ENCODE measurements at regions not wholly inside any gene's neighbourhood (a gene's known extent, or its start where the extent isn't known, plus 50 kb on each side); places are given as distances from the start of the nearest gene placed in this dataset.

DNA sequence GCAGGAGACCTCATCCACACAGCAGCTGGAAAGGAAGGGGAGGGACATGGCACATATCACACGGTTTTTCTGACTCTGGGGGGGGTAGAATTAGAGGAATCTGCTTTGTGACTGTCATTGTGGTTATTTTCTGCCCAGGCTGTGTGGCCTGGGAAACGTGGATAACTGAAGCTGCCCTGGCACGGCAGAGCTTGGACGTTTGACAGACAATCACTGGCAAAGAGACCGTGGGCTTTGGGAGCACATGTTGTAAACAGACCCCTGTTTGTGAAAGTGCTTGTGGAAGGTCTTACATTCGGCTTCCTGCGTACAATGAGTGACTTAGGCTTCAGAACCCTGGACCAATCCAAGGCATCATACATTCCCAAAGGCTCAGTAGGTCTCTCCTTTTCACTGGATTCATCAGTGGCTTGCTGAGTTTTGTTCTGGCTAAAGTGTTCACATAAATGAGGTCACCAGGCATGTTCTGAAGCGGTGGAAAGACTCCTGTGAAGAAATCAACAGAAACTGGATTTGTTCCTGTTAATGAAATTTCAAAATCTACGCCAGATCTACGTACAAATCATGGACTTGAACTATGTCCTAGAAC is 188.2 kb downstream of the TEX36 start:
- no peak for ATAC-seq
- H3K27ac Mint-ChIP-seq = no peak overlapping the region
- no peaks in the 10 kb centered on the region for H3K36me3 Mint-ChIP-seq (ENCODE audit: low read depth)
- POLR2A ChIA-PET = interaction anchor here (0.8 kb wide), 1 partner anchor 8 kb away, joined by 3 read pairs; no protein-coding TSS in a partner anchor
- no peak overlapping the region for H3K4me3 Mint-ChIP-seq
- no peaks in the 10 kb centered on the region for H3K4me1 Mint-ChIP-seq (ENCODE audit: low read depth)
- CTCF ChIA-PET = no interaction called here
- no peaks in the 10 kb centered on the region for H3K9me3 Mint-ChIP-seq (ENCODE audit: insufficient read depth)
- DNase-seq = no peak
- no peaks in the 10 kb centered on the region for H3K27me3 Mint-ChIP-seq (ENCODE audit: low read depth)

DNA sequence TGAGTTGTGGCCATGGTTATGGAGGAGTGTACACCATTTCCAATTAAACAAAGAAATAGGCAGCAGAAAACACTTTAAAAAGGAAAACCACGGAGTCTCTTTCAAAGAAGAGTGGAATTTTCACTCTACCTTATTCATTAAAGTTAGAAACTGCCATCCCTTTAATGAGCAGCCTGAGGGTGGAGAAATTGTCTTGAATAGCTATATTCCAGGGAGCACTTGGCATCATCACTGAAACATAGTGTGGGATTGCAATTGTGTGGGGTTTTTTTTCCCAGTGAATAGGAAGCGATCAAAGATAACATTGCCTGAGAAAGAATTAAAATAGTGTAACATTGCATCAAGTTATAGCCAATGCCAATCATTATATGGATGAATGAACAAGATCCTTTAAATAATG is 191.6 kb downstream of the TEX36 start:
- DNase-seq = no peak
- Mint-ChIP-seq H3K9me3 (ENCODE audit: insufficient read depth) (no peaks in the 10 kb centered on the region), H3K27me3 (ENCODE audit: low read depth) (no peaks in the 10 kb centered on the region), H3K4me1 (ENCODE audit: low read depth) (no peaks in the 10 kb centered on the region), H3K27ac (no peak overlapping the region), H3K4me3 (no peak overlapping the region), H3K36me3 (ENCODE audit: low read depth) (no peaks in the 10 kb centered on the region)
- CTCF ChIA-PET = no interaction called here
- no peak for ATAC-seq
- POLR2A ChIA-PET = no interaction called here

DNA sequence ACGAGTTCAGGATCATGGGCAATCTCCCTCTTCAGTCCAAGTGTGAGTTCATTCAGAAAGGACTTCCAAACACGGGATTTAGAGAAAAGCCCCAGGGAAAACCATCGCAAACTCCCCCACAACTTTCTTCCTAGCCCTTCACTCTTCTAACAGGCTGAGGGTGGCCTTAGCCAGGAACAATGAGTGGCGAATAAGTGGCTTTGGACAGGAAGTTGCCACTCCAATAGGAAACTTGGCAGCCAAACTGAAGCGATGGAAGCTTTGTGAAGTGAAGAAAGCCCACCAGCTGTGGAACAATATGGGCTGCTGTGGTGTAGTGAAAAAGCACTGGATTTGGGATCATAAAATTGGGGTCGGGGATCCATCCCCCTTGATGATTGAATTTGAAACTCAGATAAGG is 193.2 kb downstream of the TEX36 start:
- POLR2A ChIA-PET = no interaction called here
- Mint-ChIP-seq H3K9me3 (ENCODE audit: insufficient read depth) (no peaks in the 10 kb centered on the region), H3K27ac (no peak overlapping the region), H3K4me1 (ENCODE audit: low read depth) (no peaks in the 10 kb centered on the region), H3K27me3 (ENCODE audit: low read depth) (no peaks in the 10 kb centered on the region), H3K36me3 (ENCODE audit: low read depth) (no peaks in the 10 kb centered on the region), H3K4me3 (no peak overlapping the region)
- CTCF ChIA-PET = no interaction called here
- no peak for ATAC-seq
- DNase-seq = no peak

DNA sequence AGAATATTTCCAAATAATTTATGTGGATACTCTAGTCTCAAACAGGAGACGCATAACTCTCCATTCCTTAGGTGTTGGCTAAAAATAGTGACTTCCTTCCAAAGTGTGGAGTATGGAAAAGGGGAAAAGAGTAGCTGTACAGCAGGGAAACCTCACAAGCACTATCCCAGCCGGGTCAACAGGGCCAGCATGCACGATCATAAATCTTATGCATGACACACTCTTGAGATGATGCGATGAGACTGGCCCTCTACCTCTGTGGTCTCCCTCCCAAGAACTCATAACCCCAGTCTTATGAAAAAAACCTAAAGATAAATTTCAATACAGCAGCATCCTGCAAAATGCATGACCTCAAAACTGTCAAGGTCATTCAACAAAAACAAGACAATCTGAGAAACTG is 197.3 kb downstream of the TEX36 start:
- H3K4me3 Mint-ChIP-seq = no peak overlapping the region
- no peaks in the 10 kb centered on the region for H3K27me3 Mint-ChIP-seq (ENCODE audit: low read depth)
- ChIA-PET CTCF (no interaction called here), POLR2A (no interaction called here)
- no peaks in the 10 kb centered on the region for H3K36me3 Mint-ChIP-seq (ENCODE audit: low read depth)
- ATAC-seq (no peak), DNase-seq (no peak)
- no peak overlapping the region for H3K27ac Mint-ChIP-seq
- no peaks in the 10 kb centered on the region for H3K9me3 Mint-ChIP-seq (ENCODE audit: insufficient read depth)
- no peaks in the 10 kb centered on the region for H3K4me1 Mint-ChIP-seq (ENCODE audit: low read depth)

DNA sequence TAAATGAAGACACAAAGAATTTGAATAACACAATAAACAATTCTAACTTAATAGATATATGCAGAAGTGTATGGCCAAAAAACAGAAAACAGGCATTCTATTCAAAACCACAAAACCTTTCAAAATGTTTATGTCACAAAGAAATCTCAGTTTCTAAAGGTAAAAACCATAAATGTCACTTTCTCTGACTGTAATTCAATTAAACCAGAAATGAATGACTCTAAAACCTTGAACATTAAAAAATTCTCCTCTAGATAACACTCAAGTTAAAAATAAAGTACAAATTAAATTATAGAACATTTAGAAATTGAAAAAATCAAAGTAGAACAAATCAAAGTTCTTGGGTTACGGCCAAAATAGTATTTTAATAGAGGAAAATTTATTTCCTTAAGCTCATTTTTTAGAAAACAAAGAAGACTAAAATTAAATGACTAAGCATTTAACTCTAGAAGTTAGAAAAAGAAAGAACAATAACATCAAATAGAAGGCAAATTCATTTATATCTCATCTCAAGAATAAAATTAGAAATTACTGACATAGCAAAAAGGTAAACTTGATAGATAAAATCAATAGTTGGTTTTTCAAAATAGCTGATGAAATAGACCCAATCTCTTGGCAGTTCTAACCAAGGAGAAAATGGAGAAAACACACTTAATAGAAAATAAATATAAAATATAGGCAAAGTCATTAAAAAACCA is 198.8 kb downstream of the TEX36 start:
- Mint-ChIP-seq H3K27ac (no peak overlapping the region), H3K36me3 (ENCODE audit: low read depth) (no peaks in the 10 kb centered on the region), H3K9me3 (ENCODE audit: insufficient read depth) (no peaks in the 10 kb centered on the region), H3K27me3 (ENCODE audit: low read depth) (peaks cover 4% of the 10 kb centered on the region), H3K4me3 (no peak overlapping the region), H3K4me1 (ENCODE audit: low read depth) (no peaks in the 10 kb centered on the region)
- ChIA-PET CTCF (no interaction called here), POLR2A (no interaction called here)
- DNase-seq = no peak
- ATAC-seq = no peak

DNA sequence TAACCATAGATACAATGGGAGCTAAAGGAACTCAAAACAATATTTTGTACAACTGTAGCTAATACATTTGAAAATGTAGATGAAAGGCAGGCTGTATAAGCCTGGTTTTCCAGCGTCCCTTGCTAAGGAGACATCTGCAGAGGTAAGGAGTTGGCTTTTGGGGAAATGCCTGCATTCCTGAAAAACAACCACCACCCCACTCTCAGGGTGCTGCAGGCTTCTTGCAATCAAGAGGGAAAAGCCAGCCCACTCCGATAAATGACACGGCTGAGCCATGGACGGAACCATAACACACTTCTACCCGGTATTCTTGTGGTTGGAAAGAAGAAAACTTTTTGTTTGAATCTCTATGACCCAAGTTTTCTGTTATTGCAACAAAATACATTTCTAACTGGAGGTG is 200.3 kb downstream of the TEX36 start:
- DNase-seq = no peak
- Mint-ChIP-seq H3K27ac (no peak overlapping the region), H3K9me3 (ENCODE audit: insufficient read depth) (no peaks in the 10 kb centered on the region), H3K36me3 (ENCODE audit: low read depth) (no peaks in the 10 kb centered on the region), H3K27me3 (ENCODE audit: low read depth) (peaks cover 4% of the 10 kb centered on the region), H3K4me3 (no peak overlapping the region), H3K4me1 (ENCODE audit: low read depth) (no peaks in the 10 kb centered on the region)
- ChIA-PET POLR2A (no interaction called here), CTCF (no interaction called here)
- ATAC-seq = no peak

DNA sequence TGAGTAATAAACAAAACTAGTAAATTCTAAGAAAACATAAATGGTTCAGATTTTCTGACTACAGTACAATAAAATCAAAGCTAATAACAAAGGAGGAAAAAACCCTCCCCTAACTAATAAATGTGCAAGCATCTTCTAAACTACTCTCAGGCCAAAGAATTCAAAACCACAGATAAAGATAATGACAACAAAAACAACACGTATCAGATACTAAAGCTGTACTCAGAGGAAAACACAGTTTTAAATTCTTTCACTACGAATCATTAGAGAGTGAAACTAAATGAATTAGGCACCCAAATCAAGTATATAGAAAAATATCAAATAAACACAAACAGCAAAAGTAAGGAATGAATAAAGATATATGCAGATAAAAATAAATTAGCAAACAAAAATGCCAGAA is 200.9 kb downstream of the TEX36 start:
- Mint-ChIP-seq H3K27me3 (ENCODE audit: low read depth) (peaks cover 4% of the 10 kb centered on the region), H3K4me1 (ENCODE audit: low read depth) (no peaks in the 10 kb centered on the region), H3K9me3 (ENCODE audit: insufficient read depth) (no peaks in the 10 kb centered on the region), H3K4me3 (no peak overlapping the region), H3K36me3 (ENCODE audit: low read depth) (no peaks in the 10 kb centered on the region), H3K27ac (no peak overlapping the region)
- ChIA-PET CTCF (no interaction called here), POLR2A (no interaction called here)
- no peak for DNase-seq
- ATAC-seq = no peak

DNA sequence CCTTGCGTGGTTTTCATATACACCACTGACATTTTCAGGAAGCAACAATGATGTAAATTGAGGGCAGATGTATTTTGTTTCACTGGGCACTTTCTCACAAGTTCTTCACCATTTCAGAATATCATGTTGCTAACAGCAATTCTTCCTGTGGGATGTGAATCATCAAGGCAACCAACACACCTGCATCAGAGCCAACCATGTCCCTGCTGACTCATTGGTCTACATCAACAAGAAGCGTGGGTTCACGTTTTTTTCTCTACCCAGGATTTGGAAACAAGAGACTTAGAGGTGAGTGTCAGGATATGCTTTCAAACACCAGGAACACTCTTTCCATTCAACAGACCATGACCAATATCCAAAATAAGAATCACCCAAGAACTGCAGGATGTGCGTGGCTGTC is 203.9 kb downstream of the TEX36 start:
- CTCF ChIA-PET = no interaction called here
- DNase-seq (no peak), ATAC-seq (no peak)
- no peaks in the 10 kb centered on the region for H3K4me1 Mint-ChIP-seq (ENCODE audit: low read depth)
- no peak overlapping the region for H3K4me3 Mint-ChIP-seq
- H3K27me3 Mint-ChIP-seq (ENCODE audit: low read depth) = peaks cover 4% of the 10 kb centered on the region
- POLR2A ChIA-PET = no interaction called here
- H3K27ac Mint-ChIP-seq = no peak overlapping the region
- no peaks in the 10 kb centered on the region for H3K9me3 Mint-ChIP-seq (ENCODE audit: insufficient read depth)
- H3K36me3 Mint-ChIP-seq (ENCODE audit: low read depth) = no peaks in the 10 kb centered on the region

DNA sequence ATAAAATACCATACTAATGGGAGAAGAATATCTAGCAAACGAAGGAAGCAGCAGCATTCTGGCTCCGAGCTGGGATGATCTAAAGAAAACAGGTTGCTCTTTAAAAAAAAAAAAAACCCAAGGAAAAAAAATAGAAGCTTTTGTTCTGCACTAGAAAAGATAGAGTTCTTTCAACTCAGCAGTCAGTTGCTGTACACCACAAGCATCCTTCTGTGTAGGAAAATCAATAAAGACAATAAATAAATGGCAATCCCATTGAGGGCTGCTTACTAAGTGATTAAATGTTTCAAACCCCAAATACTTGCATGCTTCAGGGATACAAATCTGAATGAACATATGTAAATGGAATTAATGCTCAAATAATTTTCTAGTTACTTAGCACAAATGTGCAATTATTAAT is 207.1 kb downstream of the TEX36 start:
- Mint-ChIP-seq H3K4me3 (no peak overlapping the region), H3K36me3 (ENCODE audit: low read depth) (no peaks in the 10 kb centered on the region), H3K9me3 (ENCODE audit: insufficient read depth) (no peaks in the 10 kb centered on the region), H3K4me1 (ENCODE audit: low read depth) (no peaks in the 10 kb centered on the region), H3K27ac (no peak overlapping the region), H3K27me3 (ENCODE audit: low read depth) (peaks cover 4% of the 10 kb centered on the region)
- no peak for DNase-seq
- ChIA-PET POLR2A (no interaction called here), CTCF (no interaction called here)
- no peak for ATAC-seq

DNA sequence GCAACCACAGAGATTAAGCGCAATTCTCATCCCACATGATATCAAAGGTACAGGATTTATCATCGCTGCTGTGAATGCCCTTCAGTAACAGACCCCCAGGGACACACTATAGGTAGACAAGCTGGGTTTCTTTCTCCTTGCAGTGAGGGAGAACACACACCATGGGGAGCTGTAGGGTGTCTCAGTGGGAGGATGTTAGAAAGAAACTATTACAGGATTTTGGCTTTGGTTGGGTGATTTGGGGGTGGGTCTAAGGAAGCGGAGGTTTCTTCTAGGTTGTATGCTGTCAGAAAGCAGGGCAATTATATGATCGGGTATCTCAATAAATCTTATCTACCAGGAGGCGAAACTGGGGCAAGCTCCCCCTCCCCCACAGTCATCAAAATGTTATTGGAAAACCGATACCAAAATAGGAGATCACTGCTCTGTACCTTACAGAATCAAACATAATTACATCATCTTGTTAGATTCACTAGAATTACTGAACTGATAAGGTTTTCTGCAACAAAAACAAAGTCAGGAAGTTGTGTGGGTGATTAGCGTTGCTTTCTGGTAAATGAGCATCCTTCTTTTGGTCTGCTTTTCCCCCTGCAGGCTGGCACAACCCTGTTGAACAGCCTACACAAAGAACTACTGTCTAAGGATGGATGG is 209.7 kb downstream of the TEX36 start:
- no peak overlapping the region for H3K4me3 Mint-ChIP-seq

DNA sequence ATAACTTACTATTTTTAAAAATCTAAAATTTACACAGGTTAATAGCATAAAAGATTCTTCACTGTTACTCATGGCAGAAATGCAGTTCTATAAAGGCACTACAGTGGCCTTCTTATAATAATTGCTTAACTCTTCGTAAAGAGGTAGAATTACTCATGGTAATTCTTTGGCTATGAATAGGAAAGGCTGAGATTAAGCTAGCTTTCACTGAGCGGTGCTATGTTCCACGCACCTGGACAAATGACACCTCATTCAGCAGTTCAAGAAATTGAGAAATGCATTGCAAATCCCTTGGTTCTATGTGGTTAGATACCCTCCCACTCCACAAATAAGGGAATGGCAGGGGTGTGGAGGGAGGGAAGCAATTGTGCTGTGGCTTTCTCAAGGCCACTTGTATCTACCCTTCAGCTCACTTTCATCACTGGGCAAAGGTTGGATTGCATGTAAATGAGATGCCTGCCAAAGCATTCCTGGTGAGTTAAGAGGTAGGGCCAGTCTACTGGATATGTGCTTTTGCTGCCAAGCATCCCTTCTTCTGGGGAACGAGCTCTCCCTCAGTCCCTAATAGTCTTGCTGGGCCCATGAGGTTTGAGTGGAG is 210.9 kb downstream of the TEX36 start:
- H3K27ac Mint-ChIP-seq = no peak overlapping the region
- H3K36me3 Mint-ChIP-seq (ENCODE audit: low read depth) = no peaks in the 10 kb centered on the region
- H3K4me3 Mint-ChIP-seq = no peak overlapping the region
- ChIA-PET CTCF (no interaction called here), POLR2A (no interaction called here)
- no peaks in the 10 kb centered on the region for H3K9me3 Mint-ChIP-seq (ENCODE audit: insufficient read depth)
- DNase-seq (no peak), ATAC-seq (no peak)
- H3K4me1 Mint-ChIP-seq (ENCODE audit: low read depth) = no peaks in the 10 kb centered on the region
- no peaks in the 10 kb centered on the region for H3K27me3 Mint-ChIP-seq (ENCODE audit: low read depth)

More for the DNA sequence above, 209.7 kb downstream of the TEX36 start:
- Mint-ChIP-seq H3K36me3 (ENCODE audit: low read depth) (no peaks in the 10 kb centered on the region), H3K9me3 (ENCODE audit: insufficient read depth) (no peaks in the 10 kb centered on the region), H3K4me1 (ENCODE audit: low read depth) (no peaks in the 10 kb centered on the region), H3K27ac (no peak overlapping the region), H3K27me3 (ENCODE audit: low read depth) (no peaks in the 10 kb centered on the region)
- ChIA-PET CTCF (no interaction called here), POLR2A (no interaction called here)
- no peak for ATAC-seq
- no peak for DNase-seq

DNA sequence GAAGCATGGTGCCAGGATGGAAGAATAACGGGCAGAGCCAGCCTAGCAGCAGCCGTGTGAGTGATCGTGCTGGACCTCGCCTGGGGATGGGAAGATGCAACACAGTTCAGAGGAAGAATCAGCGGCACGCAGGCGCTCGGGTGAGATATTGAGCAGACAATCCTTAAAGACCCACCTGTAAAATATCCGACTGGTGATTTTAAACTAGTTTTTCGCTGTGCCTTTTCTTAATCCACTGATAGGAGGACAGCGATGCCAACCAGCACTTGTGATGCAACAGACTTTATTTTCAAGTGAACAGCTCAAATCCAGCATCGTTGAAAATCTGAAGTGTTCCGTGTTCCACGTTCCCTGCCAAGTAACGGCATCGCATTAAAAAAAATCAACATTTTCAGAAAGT is 214.7 kb downstream of the TEX36 start:
- Mint-ChIP-seq H3K27ac (no peak overlapping the region), H3K4me3 (no peak overlapping the region), H3K9me3 (ENCODE audit: insufficient read depth) (no peaks in the 10 kb centered on the region), H3K36me3 (ENCODE audit: low read depth) (no peaks in the 10 kb centered on the region), H3K4me1 (ENCODE audit: low read depth) (no peaks in the 10 kb centered on the region), H3K27me3 (ENCODE audit: low read depth) (no peaks in the 10 kb centered on the region)
- DNase-seq = no peak
- ChIA-PET POLR2A (no interaction called here), CTCF (no interaction called here)
- ATAC-seq = no peak
